Uterus (tissue), 2 donors: ENCODE measurements at regions not wholly inside any gene's neighbourhood (a gene's known extent, or its start where the extent isn't known, plus 50 kb on each side); places are given as distances from the start of the nearest gene placed in this dataset.

Source experiments
- POLR2A ChIP-seq, 2 donors: fragments of 450-650 bp; IDR thresholded peaks; one replicate each; pipeline ENCODE4 v1.6.1; 2016; ENCODE audit warnings: antibody characterized with exemption in 2 of 2, mild to moderate bottlenecking in 1 of 2, moderate library complexity in 1 of 2
- TF ChIP-seq, protein P1 (sequence below), 4 experiments: fragments of 200-600 bp in 2 of 4; fragments of 450-650 bp in 2 of 4; sonication (generic) in 2 of 4; IDR thresholded peaks; one replicate each; pipeline ENCODE4 v1.5.1; 2016 to 2019; ENCODE audit warnings: antibody characterized with exemption in 4 of 4, mild to moderate bottlenecking in 2 of 4, moderate library complexity in 1 of 4

DNA sequence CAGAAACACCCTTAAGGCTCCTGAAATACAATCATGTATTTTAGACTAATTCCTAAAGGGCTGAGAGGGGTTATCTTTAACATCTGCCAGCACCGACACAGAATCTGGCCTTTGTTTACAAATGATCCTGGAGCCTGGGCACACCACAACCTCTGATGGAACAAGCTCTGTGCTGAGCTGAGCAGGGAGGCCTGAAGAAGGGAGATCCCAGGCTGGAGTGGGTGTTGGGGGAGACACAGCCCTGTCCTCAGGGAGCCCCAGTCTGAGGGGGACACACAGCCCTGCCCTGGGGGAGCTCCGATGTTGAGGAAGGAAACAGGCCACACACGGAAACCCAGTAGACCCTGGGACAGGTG lies 130.5 kb downstream of the VEGFA start:
- TF ChIP-seq, protein P1, sequence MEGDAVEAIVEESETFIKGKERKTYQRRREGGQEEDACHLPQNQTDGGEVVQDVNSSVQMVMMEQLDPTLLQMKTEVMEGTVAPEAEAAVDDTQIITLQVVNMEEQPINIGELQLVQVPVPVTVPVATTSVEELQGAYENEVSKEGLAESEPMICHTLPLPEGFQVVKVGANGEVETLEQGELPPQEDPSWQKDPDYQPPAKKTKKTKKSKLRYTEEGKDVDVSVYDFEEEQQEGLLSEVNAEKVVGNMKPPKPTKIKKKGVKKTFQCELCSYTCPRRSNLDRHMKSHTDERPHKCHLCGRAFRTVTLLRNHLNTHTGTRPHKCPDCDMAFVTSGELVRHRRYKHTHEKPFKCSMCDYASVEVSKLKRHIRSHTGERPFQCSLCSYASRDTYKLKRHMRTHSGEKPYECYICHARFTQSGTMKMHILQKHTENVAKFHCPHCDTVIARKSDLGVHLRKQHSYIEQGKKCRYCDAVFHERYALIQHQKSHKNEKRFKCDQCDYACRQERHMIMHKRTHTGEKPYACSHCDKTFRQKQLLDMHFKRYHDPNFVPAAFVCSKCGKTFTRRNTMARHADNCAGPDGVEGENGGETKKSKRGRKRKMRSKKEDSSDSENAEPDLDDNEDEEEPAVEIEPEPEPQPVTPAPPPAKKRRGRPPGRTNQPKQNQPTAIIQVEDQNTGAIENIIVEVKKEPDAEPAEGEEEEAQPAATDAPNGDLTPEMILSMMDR (IDR thresholded peaks at IDR 0.05): no peak
- no peak for TF ChIP-seq POLR2A (IDR thresholded peaks at IDR 0.05)
